ENCODE measurements at regions not wholly inside any gene's neighbourhood (a gene's known extent, or its start where the extent isn't known, plus 50 kb on each side); places are given as distances from the start of the nearest gene placed in this dataset.

GRCh38 chr18:32835951-32836350 lies 63.1 kb upstream of the KLHL14 start:
- no peak overlapping the region for H2BK12ac ChIP-seq (ENCODE audit: insufficient read length, low read depth, low read length)
- Mint-ChIP-seq H3K4me1 (peaks cover 5% of the 10 kb centered on the region in 2 experiments), H3K36me3 (ENCODE audit: insufficient read depth in 1 of 3, low read depth in 3 of 3) (peaks cover 0 to 9% (median 4%) of the 10 kb centered on the region in 3 experiments; a peak in 4 of 7 replicates), H3K27ac (no peak overlapping the region), H3K9me3 (peaks cover 0 to 10% of the 10 kb centered on the region in 2 experiments; a peak in 4 of 5 replicates), H3K4me3 (no peak overlapping the region), H3K27me3 (ENCODE audit: low read depth) (peaks cover 3% of the 10 kb centered on the region)
- no peaks in the 10 kb centered on the region for H3K27me3 ChIP-seq (ENCODE audit: insufficient read depth, low read length)
- H3K79me1 ChIP-seq (ENCODE audit: insufficient read depth, low read depth, low read length, poor library complexity, severe bottlenecking) = no peaks in the 10 kb centered on the region
- no peak overlapping the region for H2AFZ ChIP-seq (ENCODE audit: low read length)
- no peak for DNase-seq
- no peaks in the 10 kb centered on the region for H3K79me2 ChIP-seq (ENCODE audit: insufficient read depth, low read length)
- H3K4ac ChIP-seq (ENCODE audit: low read depth, low read length) = no peak overlapping the region
- H4K5ac ChIP-seq (ENCODE audit: insufficient read length, low read depth, low read length) = no peak overlapping the region
- TF ChIP-seq CTCF (conservative IDR thresholded peaks at IDR 0.05) = no peak
- H2AK5ac ChIP-seq (ENCODE audit: insufficient read length, low read length) = no peak overlapping the region
- no peak overlapping the region for H3K18ac ChIP-seq (ENCODE audit: insufficient read length, low read depth, low read length)
- no peak overlapping the region for H4K8ac ChIP-seq (replicated peaks; ENCODE audit: insufficient read length, low read depth, low read length)
- no peaks in the 10 kb centered on the region for H4K20me1 ChIP-seq (ENCODE audit: control insufficient read depth, insufficient read depth, insufficient read length)
- H3K23ac ChIP-seq (ENCODE audit: insufficient read length, low read depth, low read length) = no peak overlapping the region
- no peak overlapping the region for H3K4me2 ChIP-seq (ENCODE audit: insufficient read depth, insufficient read length, low read length)
- no peaks in the 10 kb centered on the region for H3K23me2 ChIP-seq (ENCODE audit: insufficient read length, low read depth, low read length, poor library complexity, severe bottlenecking)
- no peak overlapping the region for H3T11ph ChIP-seq (ENCODE audit: low read length)
- H3K56ac ChIP-seq (ENCODE audit: insufficient read length, low read depth, low read length) = no peak overlapping the region
- H3K9me3 ChIP-seq (ENCODE audit: control insufficient read depth, low read depth, low read length) = no peaks in the 10 kb centered on the region
- no peak overlapping the region for H2BK5ac ChIP-seq (ENCODE audit: insufficient read length, low read length)
- no peak overlapping the region for H4K91ac ChIP-seq (ENCODE audit: insufficient read length, low read depth, low read length)
- H3K4me1 ChIP-seq (ENCODE audit: insufficient read depth, low read length) = no peaks in the 10 kb centered on the region
- no peak overlapping the region for H3K27ac ChIP-seq (ENCODE audit: insufficient read length, low read depth, low read length)
- H2BK120ac ChIP-seq (ENCODE audit: low read depth, low read length, poor library complexity, severe bottlenecking) = no peak overlapping the region
- H3K9ac ChIP-seq (ENCODE audit: extremely low read depth, insufficient read length, low read length) = no peak overlapping the region
- no peak overlapping the region for H3K14ac ChIP-seq (ENCODE audit: insufficient read depth, low read length)
- no peak overlapping the region for H2BK20ac ChIP-seq (ENCODE audit: low read depth, low read length, poor library complexity, severe bottlenecking)
- no peak overlapping the region for H2BK15ac ChIP-seq (ENCODE audit: low read depth, low read length)

Measured in H9 (cell line).